Ovary (tissue), 3 donors: ENCODE measurements at regions not wholly inside any gene's neighbourhood (a gene's known extent, or its start where the extent isn't known, plus 50 kb on each side); places are given as distances from the start of the nearest gene placed in this dataset.

Source experiments
- CTCF ChIP-seq, 3 donors: fragments of 450-650 bp in 2 of 3; fragments of 200-600 bp in 1 of 3; IDR thresholded peaks; one replicate each; pipeline versions ENCODE4 v1.5.1 to v1.8.0; 2016 to 2022; ENCODE audit warnings: antibody characterized with exemption in 3 of 3, mild to moderate bottlenecking in 1 of 3
- EP300 ChIP-seq: sonication (generic); formaldehyde crosslinking; IDR thresholded peaks from one replicate; pipeline ENCODE4 v1.6.1; 2017; ENCODE audit warnings: antibody characterized with exemption
- POLR2A ChIP-seq: fragments of 450-650 bp; IDR thresholded peaks from one replicate; pipeline ENCODE4 v1.6.1; 2017; ENCODE audit warnings: antibody characterized with exemption, mild to moderate bottlenecking, moderate library complexity
- donor health status: DM: no; HTN: no; CAD: no.

DNA sequence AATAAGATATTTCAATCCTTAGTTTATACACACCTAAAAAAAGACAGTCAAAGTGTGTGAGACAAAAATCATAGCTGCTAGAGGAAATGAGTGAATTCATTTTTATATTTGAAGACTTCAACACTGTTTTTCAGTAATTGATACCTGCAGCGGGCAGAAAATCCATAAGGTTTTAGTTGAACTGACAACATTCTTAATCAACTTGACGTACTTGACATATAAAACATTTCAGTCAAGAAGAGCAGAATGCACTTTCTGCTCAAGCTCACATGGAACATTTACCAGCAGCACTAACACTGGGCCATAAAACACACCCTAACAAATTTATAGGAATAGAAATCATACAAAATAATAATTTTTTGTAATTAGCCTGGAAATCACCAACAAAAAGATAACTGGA lies 959.6 kb upstream of the SOX11 start:
- no peak for TF ChIP-seq CTCF (IDR thresholded peaks at IDR 0.05)
- TF ChIP-seq POLR2A = no peak
- no peak for TF ChIP-seq EP300
